Coronary artery (tissue), 2 donors: ENCODE measurements at regions not wholly inside any gene's neighbourhood (a gene's known extent, or its start where the extent isn't known, plus 50 kb on each side); places are given as distances from the start of the nearest gene placed in this dataset.

Experiments
- DNase-seq: peaks from one replicate; pipeline ENCODE4 v3.0.0-alpha.2; 2017; ENCODE audit warnings: low spot score
- H3K27ac ChIP-seq, 2 donors: fragments of 200-600 bp; sonication (generic); one replicate each; pipeline ENCODE4 v1.5.1; 2016 to 2019
- H3K4me3 ChIP-seq: fragments of 200-600 bp; sonication (generic); 2 replicates; pipeline ENCODE4 v1.5.1; 2016; ENCODE audit warnings: mild to moderate bottlenecking, moderate library complexity
- TF ChIP-seq, protein P1 (sequence below): fragments of 200-600 bp; sonication (generic); IDR thresholded peaks from one replicate; pipeline ENCODE4 v1.5.1; 2019; ENCODE audit warnings: antibody characterized with exemption

- no peak overlapping the region for H3K4me3 ChIP-seq
- H3K27ac ChIP-seq, result no peak overlapping the region
- TF ChIP-seq, protein P1, sequence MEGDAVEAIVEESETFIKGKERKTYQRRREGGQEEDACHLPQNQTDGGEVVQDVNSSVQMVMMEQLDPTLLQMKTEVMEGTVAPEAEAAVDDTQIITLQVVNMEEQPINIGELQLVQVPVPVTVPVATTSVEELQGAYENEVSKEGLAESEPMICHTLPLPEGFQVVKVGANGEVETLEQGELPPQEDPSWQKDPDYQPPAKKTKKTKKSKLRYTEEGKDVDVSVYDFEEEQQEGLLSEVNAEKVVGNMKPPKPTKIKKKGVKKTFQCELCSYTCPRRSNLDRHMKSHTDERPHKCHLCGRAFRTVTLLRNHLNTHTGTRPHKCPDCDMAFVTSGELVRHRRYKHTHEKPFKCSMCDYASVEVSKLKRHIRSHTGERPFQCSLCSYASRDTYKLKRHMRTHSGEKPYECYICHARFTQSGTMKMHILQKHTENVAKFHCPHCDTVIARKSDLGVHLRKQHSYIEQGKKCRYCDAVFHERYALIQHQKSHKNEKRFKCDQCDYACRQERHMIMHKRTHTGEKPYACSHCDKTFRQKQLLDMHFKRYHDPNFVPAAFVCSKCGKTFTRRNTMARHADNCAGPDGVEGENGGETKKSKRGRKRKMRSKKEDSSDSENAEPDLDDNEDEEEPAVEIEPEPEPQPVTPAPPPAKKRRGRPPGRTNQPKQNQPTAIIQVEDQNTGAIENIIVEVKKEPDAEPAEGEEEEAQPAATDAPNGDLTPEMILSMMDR, result no peak
- no peak for DNase-seq
Observed at GRCh38 chr13:76778853-76779252, 107.4 kb downstream of the KCTD12 start.

- no peak overlapping the region for H3K27ac ChIP-seq
- no peak overlapping the region for H3K4me3 ChIP-seq
- TF ChIP-seq, protein P1, result no peak
- DNase-seq, result no peak
Observed at GRCh38 chr13:76777096-76777495, 109.1 kb downstream of the KCTD12 start.

GRCh38 chr13:76775088-76775740, 111.0 kb downstream of the KCTD12 start:
- TF ChIP-seq, protein P1, result no peak
- no peak overlapping the region for H3K4me3 ChIP-seq
- no peak for DNase-seq
- no peak overlapping the region for H3K27ac ChIP-seq

- no peak overlapping the region for H3K27ac ChIP-seq
- no peak overlapping the region for H3K4me3 ChIP-seq
- DNase-seq, result no peak
- TF ChIP-seq, protein P1, result no peak
Observed at GRCh38 chr13:76773448-76774094, 112.6 kb downstream of the KCTD12 start.

- TF ChIP-seq, protein P1, result no peak
- no peak for DNase-seq
- H3K27ac ChIP-seq, result no peak overlapping the region
- H3K4me3 ChIP-seq, result no peak overlapping the region
Observed at GRCh38 chr13:76772241-76772640, 114.0 kb downstream of the KCTD12 start.

- H3K27ac ChIP-seq, result no peak overlapping the region
- H3K4me3 ChIP-seq, result no peak overlapping the region
- TF ChIP-seq, protein P1, result no peak
- no peak for DNase-seq
Observed at GRCh38 chr13:76769271-76769791, 116.9 kb downstream of the KCTD12 start.

- Histone ChIP-seq H3K27ac (no peak overlapping the region), H3K4me3 (no peak overlapping the region)
- DNase-seq, result no peak
- TF ChIP-seq, protein P1, result no peak
Observed at GRCh38 chr13:76768384-76768783, 117.8 kb downstream of the KCTD12 start.
